ENCODE measurements at regions not wholly inside any gene's neighbourhood (a gene's known extent, or its start where the extent isn't known, plus 50 kb on each side); places are given as distances from the start of the nearest gene placed in this dataset.

GRCh38 chr11:11090495-11090894 lies 232.6 kb upstream of the ZBED5 start:
- ATAC-seq: no peak
- intact Hi-C loops (cut with micrococcal nuclease): no loop called here
- Histone ChIP-seq H3K36me3 (ENCODE audit: control insufficient read depth in 1 of 2, insufficient read depth in 2 of 2, low read length in 2 of 2) (no peaks in the 10 kb centered on the region), H3K4me1 (ENCODE audit: control insufficient read depth in 1 of 2, insufficient read depth in 2 of 2, low read length in 2 of 2) (no peaks in the 10 kb centered on the region), H3K9me2 (ENCODE audit: insufficient read depth) (no peaks in the 10 kb centered on the region), H3K27ac (ENCODE audit: low read depth, low read length) (no peak overlapping the region), H3K27me3 (ENCODE audit: insufficient read depth, low read length) (no peaks in the 10 kb centered on the region), H3K4me2 (ENCODE audit: low read length) (no peak overlapping the region), H3K79me2 (ENCODE audit: insufficient read depth, low read length) (no peaks in the 10 kb centered on the region), H4K20me1 (ENCODE audit: insufficient read depth) (no peaks in the 10 kb centered on the region), H3K9me3 (ENCODE audit: control insufficient read depth in 1 of 2, insufficient read depth in 1 of 2, low read depth in 1 of 2, low read length in 2 of 2) (peaks cover 0 to 9% of the 10 kb centered on the region in 2 experiments; a peak in 1 of 4 replicates), H3K9ac (ENCODE audit: low read length) (no peak overlapping the region), H3K4me3 (replicated peaks in 1 of 2; ENCODE audit: low read depth in 1 of 2, low read length in 2 of 2) (no peak overlapping the region), H2AFZ (ENCODE audit: low read depth, low read length, poor library complexity, severe bottlenecking) (no peak overlapping the region)
- no TSS peak for BruUV-seq (replicated peaks)
- DNase-seq (ENCODE audit: low read depth, low spot score): no peak
- POLR2A ChIA-PET: no interaction called here
- RAD21 ChIA-PET (ENCODE audit: low non-redundant PET in 1 of 2, low total read pairs in 2 of 2, uncharacterized antibody in 2 of 2, unreplicated experiment in 2 of 2): no interaction called here
- CTCF ChIA-PET: no interaction called here
- TF ChIP-seq REST (IDR thresholded peaks at IDR 0.05; ENCODE audit: low read depth) (no peak), MAX (IDR thresholded peaks at IDR 0.05) (no peak), CEBPB (IDR thresholded peaks at IDR 0.05; ENCODE audit: low read depth) (no peak), ELF1 (IDR thresholded peaks at IDR 0.05; ENCODE audit: borderline replicate concordance, low read depth) (no peak), FOSL1 (IDR thresholded peaks at IDR 0.05; ENCODE audit: low read depth) (no peak), EGR1 (IDR thresholded peaks at IDR 0.05; ENCODE audit: low read depth) (no peak), RAD21 (IDR thresholded peaks at IDR 0.05; ENCODE audit: low read depth) (no peak), SIN3A (IDR thresholded peaks at IDR 0.05; ENCODE audit: low read depth) (no peak)
- TF ChIP-seq, protein P1, sequence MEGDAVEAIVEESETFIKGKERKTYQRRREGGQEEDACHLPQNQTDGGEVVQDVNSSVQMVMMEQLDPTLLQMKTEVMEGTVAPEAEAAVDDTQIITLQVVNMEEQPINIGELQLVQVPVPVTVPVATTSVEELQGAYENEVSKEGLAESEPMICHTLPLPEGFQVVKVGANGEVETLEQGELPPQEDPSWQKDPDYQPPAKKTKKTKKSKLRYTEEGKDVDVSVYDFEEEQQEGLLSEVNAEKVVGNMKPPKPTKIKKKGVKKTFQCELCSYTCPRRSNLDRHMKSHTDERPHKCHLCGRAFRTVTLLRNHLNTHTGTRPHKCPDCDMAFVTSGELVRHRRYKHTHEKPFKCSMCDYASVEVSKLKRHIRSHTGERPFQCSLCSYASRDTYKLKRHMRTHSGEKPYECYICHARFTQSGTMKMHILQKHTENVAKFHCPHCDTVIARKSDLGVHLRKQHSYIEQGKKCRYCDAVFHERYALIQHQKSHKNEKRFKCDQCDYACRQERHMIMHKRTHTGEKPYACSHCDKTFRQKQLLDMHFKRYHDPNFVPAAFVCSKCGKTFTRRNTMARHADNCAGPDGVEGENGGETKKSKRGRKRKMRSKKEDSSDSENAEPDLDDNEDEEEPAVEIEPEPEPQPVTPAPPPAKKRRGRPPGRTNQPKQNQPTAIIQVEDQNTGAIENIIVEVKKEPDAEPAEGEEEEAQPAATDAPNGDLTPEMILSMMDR (IDR thresholded peaks at IDR 0.05 in 2 of 3, conservative IDR thresholded peaks at IDR 0.05 in 1 of 3; ENCODE audit: borderline replicate concordance in 1 of 3, insufficient read depth in 1 of 3, low read depth in 2 of 3, low read length in 2 of 3): no peak

Measured in HCT116 (cell line).